Adrenal gland (tissue), 5 donors: ENCODE measurements at regions not wholly inside any gene's neighbourhood (a gene's known extent, or its start where the extent isn't known, plus 50 kb on each side); places are given as distances from the start of the nearest gene placed in this dataset.

ENCODE experiments used
- POLR2A ChIP-seq, 2 donors: fragments of 450-650 bp; IDR thresholded peaks; one replicate each; pipeline ENCODE4 v1.6.1; 2017; ENCODE audit warnings: antibody characterized with exemption in 2 of 2, mild to moderate bottlenecking in 2 of 2, moderate library complexity in 1 of 2
- TF ChIP-seq, protein P1 (sequence below), 6 experiments: fragments of 450-650 bp in 4 of 6; fragments of 200-600 bp in 2 of 6; sonication (generic) in 1 of 6; IDR thresholded peaks; 1 replicate in 5 of 6; 2 replicates in 1 of 6; pipeline versions ENCODE4 v1.5.1 to v1.8.0; 2016 to 2021; ENCODE audit warnings: antibody characterized with exemption in 6 of 6, mild to moderate bottlenecking in 2 of 6, moderate library complexity in 1 of 6
- donor health status: DM: no; HTN: no; CAD: no.

DNA sequence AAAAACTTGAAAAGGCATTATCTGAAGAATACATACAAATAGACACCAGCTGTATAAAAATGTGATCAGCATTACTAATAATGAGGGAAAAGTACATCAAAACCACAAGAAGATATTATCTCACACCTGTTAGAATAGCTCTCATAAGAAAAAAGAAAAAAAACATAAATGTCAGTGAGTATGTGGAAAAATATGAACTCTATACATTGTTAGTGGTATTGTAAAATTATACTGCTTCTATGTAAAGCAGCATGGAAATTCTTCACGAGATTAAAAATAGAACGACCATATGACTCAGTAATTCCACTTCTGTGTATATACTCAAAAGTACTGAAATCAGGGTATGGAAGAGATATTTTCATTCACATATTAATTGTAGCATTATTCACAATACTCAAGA is 1146.4 kb downstream of the SLITRK5 start:
- TF ChIP-seq, protein P1, sequence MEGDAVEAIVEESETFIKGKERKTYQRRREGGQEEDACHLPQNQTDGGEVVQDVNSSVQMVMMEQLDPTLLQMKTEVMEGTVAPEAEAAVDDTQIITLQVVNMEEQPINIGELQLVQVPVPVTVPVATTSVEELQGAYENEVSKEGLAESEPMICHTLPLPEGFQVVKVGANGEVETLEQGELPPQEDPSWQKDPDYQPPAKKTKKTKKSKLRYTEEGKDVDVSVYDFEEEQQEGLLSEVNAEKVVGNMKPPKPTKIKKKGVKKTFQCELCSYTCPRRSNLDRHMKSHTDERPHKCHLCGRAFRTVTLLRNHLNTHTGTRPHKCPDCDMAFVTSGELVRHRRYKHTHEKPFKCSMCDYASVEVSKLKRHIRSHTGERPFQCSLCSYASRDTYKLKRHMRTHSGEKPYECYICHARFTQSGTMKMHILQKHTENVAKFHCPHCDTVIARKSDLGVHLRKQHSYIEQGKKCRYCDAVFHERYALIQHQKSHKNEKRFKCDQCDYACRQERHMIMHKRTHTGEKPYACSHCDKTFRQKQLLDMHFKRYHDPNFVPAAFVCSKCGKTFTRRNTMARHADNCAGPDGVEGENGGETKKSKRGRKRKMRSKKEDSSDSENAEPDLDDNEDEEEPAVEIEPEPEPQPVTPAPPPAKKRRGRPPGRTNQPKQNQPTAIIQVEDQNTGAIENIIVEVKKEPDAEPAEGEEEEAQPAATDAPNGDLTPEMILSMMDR (IDR thresholded peaks at IDR 0.05): no peak
- no peak for TF ChIP-seq POLR2A (IDR thresholded peaks at IDR 0.05)
